ENCODE measurements at regions not wholly inside any gene's neighbourhood (a gene's known extent, or its start where the extent isn't known, plus 50 kb on each side); places are given as distances from the start of the nearest gene placed in this dataset.

- DNase-seq (ENCODE audit: low read depth, low spot score) (no peak), ATAC-seq (no peak)
- Histone ChIP-seq H3K27ac (ENCODE audit: low read length) (no peak overlapping the region), H3K36me3 (ENCODE audit: control insufficient read depth, insufficient read depth, low read length) (no peaks in the 10 kb centered on the region), H3K9me3 (ENCODE audit: control insufficient read depth, insufficient read depth, low read depth, low read length) (no peaks in the 10 kb centered on the region), H3K4me3 (ENCODE audit: low read depth in 2 of 2, low read length in 2 of 2) (no peak overlapping the region), H3K4me1 (ENCODE audit: control insufficient read depth, insufficient read depth, low read length) (no peaks in the 10 kb centered on the region), H3K27me3 (ENCODE audit: control insufficient read depth, insufficient read depth, low read length) (no peaks in the 10 kb centered on the region)
- TF ChIP-seq REST (IDR thresholded peaks at IDR 0.05; ENCODE audit: insufficient read depth in 1 of 2, low read depth in 2 of 2, low read length in 1 of 2) = no peak
- TF ChIP-seq TCF7L2 (IDR thresholded peaks at IDR 0.05; ENCODE audit: low read depth, low read length) = no peak
- POLR2A ChIA-PET = no interaction called here
- in situ Hi-C loops (cut with HindIII; ENCODE audit: low pct_unique_long_range_greater_than_20kb, low sequenced_read_pairs) (no loop called here), intact Hi-C loops (cut with micrococcal nuclease; ENCODE audit: unreplicated experiment) (no loop called here)
- no TSS peak for BruUV-seq (replicated peaks)
- CTCF ChIA-PET = no interaction called here
Observed at GRCh38 chr9:13364271-13365000, 84.9 kb upstream of the MPDZ start.

GRCh38 chr9:13361076-13361475 is 81.6 kb upstream of the MPDZ start:
- Histone ChIP-seq H3K27me3 (ENCODE audit: control insufficient read depth, insufficient read depth, low read length) (no peaks in the 10 kb centered on the region), H3K4me1 (ENCODE audit: control insufficient read depth, insufficient read depth, low read length) (no peaks in the 10 kb centered on the region), H3K27ac (ENCODE audit: low read length) (no peak overlapping the region), H3K9me3 (ENCODE audit: control insufficient read depth, insufficient read depth, low read depth, low read length) (no peaks in the 10 kb centered on the region), H3K36me3 (ENCODE audit: control insufficient read depth, insufficient read depth, low read length) (no peaks in the 10 kb centered on the region), H3K4me3 (ENCODE audit: low read depth in 2 of 2, low read length in 2 of 2) (no peak overlapping the region)
- CTCF ChIA-PET = no interaction called here
- POLR2A ChIA-PET = no interaction called here
- TF ChIP-seq REST (IDR thresholded peaks at IDR 0.05; ENCODE audit: insufficient read depth in 1 of 2, low read depth in 2 of 2, low read length in 1 of 2) (no peak), SIN3A (IDR thresholded peaks at IDR 0.05; ENCODE audit: borderline replicate concordance, insufficient read depth, low read depth, low read length) (no peak), TCF7L2 (IDR thresholded peaks at IDR 0.05; ENCODE audit: low read depth, low read length) (no peak), CTCF (IDR thresholded peaks at IDR 0.05) (no peak), POLR2AphosphoS5 (IDR thresholded peaks at IDR 0.05; ENCODE audit: low read depth, low read length) (no peak)
- no TSS peak for BruUV-seq (replicated peaks)
- no peak for DNase-seq (ENCODE audit: low read depth, low spot score)
- in situ Hi-C loops (cut with HindIII; ENCODE audit: low pct_unique_long_range_greater_than_20kb, low sequenced_read_pairs) (no loop called here), intact Hi-C loops (cut with micrococcal nuclease; ENCODE audit: unreplicated experiment) (no loop called here)
- no peak for ATAC-seq
